ENCODE measurements at regions not wholly inside any gene's neighbourhood (a gene's known extent, or its start where the extent isn't known, plus 50 kb on each side); places are given as distances from the start of the nearest gene placed in this dataset.
"Not testable (repeated sequence)": the region's sequence is repeated elsewhere in the genome, so short reads cannot be mapped to it uniquely, and the experiment has no call there.

GRCh38 chr2:188693111-188693510, 281.1 kb upstream of the COL3A1 start:
- Mint-ChIP-seq H3K27ac (no peak overlapping the region), H3K9me3 (ENCODE audit: low read depth) (peaks cover 3% of the 10 kb centered on the region), H3K36me3 (ENCODE audit: insufficient read depth) (no peaks in the 10 kb centered on the region), H3K4me1 (ENCODE audit: low read depth) (peaks cover 5% of the 10 kb centered on the region), H3K27me3 (no peaks in the 10 kb centered on the region), H3K4me3 (ENCODE audit: low read depth) (no peak overlapping the region)
- no peak for TF ChIP-seq CTCF (IDR thresholded peaks at IDR 0.05; ENCODE audit: unreplicated experiment)
- no peak for DNase-seq (ENCODE audit: low spot score, unreplicated experiment)

GRCh38 chr2:188693771-188694170, 280.4 kb upstream of the COL3A1 start:
- Mint-ChIP-seq H3K36me3 (ENCODE audit: insufficient read depth) (no peaks in the 10 kb centered on the region), H3K27me3 (no peaks in the 10 kb centered on the region), H3K9me3 (ENCODE audit: low read depth) (peaks cover 4% of the 10 kb centered on the region), H3K4me3 (ENCODE audit: low read depth) (no peak overlapping the region), H3K4me1 (ENCODE audit: low read depth) (peaks cover 5% of the 10 kb centered on the region), H3K27ac (no peak overlapping the region)
- DNase-seq (ENCODE audit: low spot score, unreplicated experiment) = no peak
- TF ChIP-seq CTCF (IDR thresholded peaks at IDR 0.05; ENCODE audit: unreplicated experiment) = no peak

GRCh38 chr2:188695953-188696352, 278.2 kb upstream of the COL3A1 start:
- peaks cover 5% of the 10 kb centered on the region for H3K4me1 Mint-ChIP-seq (ENCODE audit: low read depth)
- H3K27me3 Mint-ChIP-seq = no peaks in the 10 kb centered on the region
- H3K27ac Mint-ChIP-seq = no peak overlapping the region
- no peak for TF ChIP-seq CTCF (IDR thresholded peaks at IDR 0.05; ENCODE audit: unreplicated experiment)
- H3K36me3 Mint-ChIP-seq (ENCODE audit: insufficient read depth) = no peaks in the 10 kb centered on the region
- DNase-seq (ENCODE audit: low spot score, unreplicated experiment) = no peak
- peaks cover 4% of the 10 kb centered on the region for H3K9me3 Mint-ChIP-seq (ENCODE audit: low read depth)
- H3K4me3 Mint-ChIP-seq (ENCODE audit: low read depth) = no peak overlapping the region

- not testable (repeated sequence) for H3K27me3 Mint-ChIP-seq; H3K4me1 Mint-ChIP-seq (ENCODE audit: low read depth); H3K27ac Mint-ChIP-seq; DNase-seq (ENCODE audit: low spot score, unreplicated experiment); H3K9me3 Mint-ChIP-seq (ENCODE audit: low read depth); H3K36me3 Mint-ChIP-seq (ENCODE audit: insufficient read depth); H3K4me3 Mint-ChIP-seq (ENCODE audit: low read depth)
Observed at GRCh38 chr2:188698151-188698550, 276.0 kb upstream of the COL3A1 start.

GRCh38 chr2:188701836-188702235, 272.3 kb upstream of the COL3A1 start:
- no peaks in the 10 kb centered on the region for H3K4me1 Mint-ChIP-seq (ENCODE audit: low read depth)
- H3K4me3 Mint-ChIP-seq (ENCODE audit: low read depth) = no peak overlapping the region
- H3K9me3 Mint-ChIP-seq (ENCODE audit: low read depth) = peaks cover 4% of the 10 kb centered on the region
- no peak for TF ChIP-seq CTCF (IDR thresholded peaks at IDR 0.05; ENCODE audit: unreplicated experiment)
- no peak overlapping the region for H3K27ac Mint-ChIP-seq
- no peaks in the 10 kb centered on the region for H3K27me3 Mint-ChIP-seq
- H3K36me3 Mint-ChIP-seq (ENCODE audit: insufficient read depth) = no peaks in the 10 kb centered on the region
- no peak for DNase-seq (ENCODE audit: low spot score, unreplicated experiment)

GRCh38 chr2:188705191-188705590, 269.0 kb upstream of the COL3A1 start:
- Mint-ChIP-seq H3K4me3 (ENCODE audit: low read depth) (no peak overlapping the region), H3K27ac (no peak overlapping the region), H3K4me1 (ENCODE audit: low read depth) (no peaks in the 10 kb centered on the region), H3K36me3 (ENCODE audit: insufficient read depth) (no peaks in the 10 kb centered on the region), H3K9me3 (ENCODE audit: low read depth) (peaks cover 2% of the 10 kb centered on the region), H3K27me3 (no peaks in the 10 kb centered on the region)
- no peak for TF ChIP-seq CTCF (IDR thresholded peaks at IDR 0.05; ENCODE audit: unreplicated experiment)
- no peak for DNase-seq (ENCODE audit: low spot score, unreplicated experiment)

Data from progenitor cell of endocrine pancreas (in vitro differentiated cells).